ENCODE measurements at regions not wholly inside any gene's neighbourhood (a gene's known extent, or its start where the extent isn't known, plus 50 kb on each side); places are given as distances from the start of the nearest gene placed in this dataset.
"Not testable (repeated sequence)": the region's sequence is repeated elsewhere in the genome, so short reads cannot be mapped to it uniquely, and the experiment has no call there.

DNA sequence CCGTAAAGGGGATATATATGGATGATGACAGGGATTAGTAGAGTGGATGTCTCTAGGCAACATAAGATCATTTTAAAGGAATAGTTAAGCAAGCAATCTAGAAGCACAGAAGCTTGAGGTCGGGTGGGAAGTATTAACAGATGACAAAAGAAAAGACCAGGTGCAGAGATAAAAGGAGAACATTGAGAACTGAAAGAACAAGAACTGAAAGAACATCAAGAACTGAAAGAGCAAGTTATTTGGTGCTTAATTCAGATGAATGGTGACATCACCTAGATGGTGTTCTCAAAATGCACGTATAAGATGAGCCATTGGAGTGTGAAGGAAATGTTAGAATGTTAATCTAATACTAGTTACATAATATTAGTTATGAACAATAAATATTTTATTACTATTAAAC is 224.0 kb upstream of the PDE3A start:
- TF ChIP-seq, protein P1, sequence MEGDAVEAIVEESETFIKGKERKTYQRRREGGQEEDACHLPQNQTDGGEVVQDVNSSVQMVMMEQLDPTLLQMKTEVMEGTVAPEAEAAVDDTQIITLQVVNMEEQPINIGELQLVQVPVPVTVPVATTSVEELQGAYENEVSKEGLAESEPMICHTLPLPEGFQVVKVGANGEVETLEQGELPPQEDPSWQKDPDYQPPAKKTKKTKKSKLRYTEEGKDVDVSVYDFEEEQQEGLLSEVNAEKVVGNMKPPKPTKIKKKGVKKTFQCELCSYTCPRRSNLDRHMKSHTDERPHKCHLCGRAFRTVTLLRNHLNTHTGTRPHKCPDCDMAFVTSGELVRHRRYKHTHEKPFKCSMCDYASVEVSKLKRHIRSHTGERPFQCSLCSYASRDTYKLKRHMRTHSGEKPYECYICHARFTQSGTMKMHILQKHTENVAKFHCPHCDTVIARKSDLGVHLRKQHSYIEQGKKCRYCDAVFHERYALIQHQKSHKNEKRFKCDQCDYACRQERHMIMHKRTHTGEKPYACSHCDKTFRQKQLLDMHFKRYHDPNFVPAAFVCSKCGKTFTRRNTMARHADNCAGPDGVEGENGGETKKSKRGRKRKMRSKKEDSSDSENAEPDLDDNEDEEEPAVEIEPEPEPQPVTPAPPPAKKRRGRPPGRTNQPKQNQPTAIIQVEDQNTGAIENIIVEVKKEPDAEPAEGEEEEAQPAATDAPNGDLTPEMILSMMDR (IDR thresholded peaks at IDR 0.05), result no peak
- Histone ChIP-seq H3K9me3 (no peaks in the 10 kb centered on the region), H3K4me3 (no peak overlapping the region), H3K27ac (no peak overlapping the region), H3K36me3 (no peaks in the 10 kb centered on the region), H3K27me3 (no peaks in the 10 kb centered on the region), H3K4me1 (peaks cover 0 to 15% (median 0%) of the 10 kb centered on the region in 4 donors)
- DNase-seq, result no peak
- intact Hi-C loops (cut with DNase I; ENCODE audit: low total_unique reads), result no loop called here

DNA sequence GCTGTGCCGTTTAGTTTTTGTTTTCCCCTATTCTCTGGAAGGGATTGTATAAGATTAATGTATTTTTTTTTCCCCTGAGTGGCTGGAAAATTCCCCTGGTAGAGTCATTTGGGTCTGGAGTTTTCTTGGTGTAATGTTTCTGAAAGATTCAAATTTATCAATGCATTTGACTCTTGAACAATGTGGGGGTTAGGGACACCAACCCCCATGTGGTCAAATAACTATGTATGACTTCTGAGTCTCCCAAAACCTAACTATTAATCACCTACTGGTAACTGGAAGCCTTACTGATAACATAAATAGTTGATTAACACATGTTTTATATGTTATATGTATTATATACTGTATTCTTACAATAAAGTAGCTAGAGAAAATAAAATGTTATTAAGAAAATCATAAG is 220.1 kb upstream of the PDE3A start:
- Histone ChIP-seq H3K27ac (no peak overlapping the region), H3K36me3 (no peaks in the 10 kb centered on the region), H3K9me3 (no peaks in the 10 kb centered on the region), H3K27me3 (no peaks in the 10 kb centered on the region), H3K4me1 (peaks cover 0 to 18% (median 0%) of the 10 kb centered on the region in 4 donors), H3K4me3 (no peak overlapping the region)
- TF ChIP-seq, protein P1 (IDR thresholded peaks at IDR 0.05), result no peak
- intact Hi-C loops (cut with DNase I; ENCODE audit: low total_unique reads), result no loop called here
- no peak for DNase-seq

DNA sequence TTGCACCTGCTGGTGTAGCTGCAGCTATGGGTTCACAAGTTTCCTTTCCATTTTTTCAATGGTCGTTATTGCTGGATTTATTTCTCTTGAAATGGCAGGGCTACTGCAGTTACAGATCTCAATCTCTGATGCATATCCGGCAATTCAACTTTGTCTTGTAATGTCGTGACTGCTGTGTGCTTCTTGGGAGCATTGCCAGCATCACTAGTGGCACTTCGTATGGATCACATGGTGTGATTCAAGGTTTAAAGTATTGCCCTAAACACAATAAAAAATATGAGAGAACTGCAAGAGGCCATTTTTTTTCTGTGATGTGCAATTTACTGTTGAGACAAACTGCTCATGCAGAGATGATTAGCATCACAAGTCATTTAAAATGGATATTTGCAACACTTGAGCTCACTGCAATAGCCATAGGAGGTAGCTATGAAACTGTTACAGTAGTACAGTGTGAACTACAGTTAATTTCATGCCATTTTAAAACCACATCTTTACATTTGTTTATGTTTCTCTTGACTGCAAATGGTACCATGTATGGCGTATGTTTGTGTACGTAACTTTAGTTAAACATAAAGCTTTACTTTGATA is 217.4 kb upstream of the PDE3A start:
- H3K27me3 ChIP-seq, result no peaks in the 10 kb centered on the region
- peaks cover 0 to 7% (median 0%) of the 10 kb centered on the region in 4 donors for H3K4me1 ChIP-seq
- no peak overlapping the region for H3K27ac ChIP-seq
- TF ChIP-seq, protein P1 (IDR thresholded peaks at IDR 0.05), result no peak
- H3K36me3 ChIP-seq, result no peaks in the 10 kb centered on the region
- no peaks in the 10 kb centered on the region for H3K9me3 ChIP-seq
- DNase-seq, result no peak
- no peak overlapping the region for H3K4me3 ChIP-seq
- intact Hi-C loops (cut with DNase I; ENCODE audit: low total_unique reads), result no loop called here

DNA sequence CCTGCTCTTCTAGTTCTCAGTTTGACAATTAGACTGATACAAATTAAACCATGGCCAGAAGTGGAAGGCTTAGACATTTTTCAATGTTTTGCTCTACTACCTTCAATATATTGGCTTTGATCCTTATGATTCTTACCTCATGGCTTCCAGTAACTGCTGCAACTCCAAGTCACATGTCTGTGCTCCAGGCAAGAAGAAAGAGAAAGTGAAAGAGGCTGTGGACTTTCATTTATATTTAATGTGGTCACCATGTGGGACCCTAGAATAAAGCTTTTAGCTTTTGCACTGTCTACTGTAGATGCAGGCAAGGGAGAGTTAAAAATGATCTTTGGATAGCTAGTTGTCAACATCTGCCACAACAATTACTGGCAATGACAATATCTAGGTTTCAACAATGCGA is 214.3 kb upstream of the PDE3A start:
- Histone ChIP-seq H3K9me3 (no peaks in the 10 kb centered on the region), H3K4me3 (no peak overlapping the region), H3K27ac (no peak overlapping the region), H3K36me3 (no peaks in the 10 kb centered on the region), H3K4me1 (peaks cover 0 to 7% (median 0%) of the 10 kb centered on the region in 4 donors), H3K27me3 (no peaks in the 10 kb centered on the region)
- intact Hi-C loops (cut with DNase I; ENCODE audit: low total_unique reads), result no loop called here
- TF ChIP-seq, protein P1 (IDR thresholded peaks at IDR 0.05), result no peak
- no peak for DNase-seq

DNA sequence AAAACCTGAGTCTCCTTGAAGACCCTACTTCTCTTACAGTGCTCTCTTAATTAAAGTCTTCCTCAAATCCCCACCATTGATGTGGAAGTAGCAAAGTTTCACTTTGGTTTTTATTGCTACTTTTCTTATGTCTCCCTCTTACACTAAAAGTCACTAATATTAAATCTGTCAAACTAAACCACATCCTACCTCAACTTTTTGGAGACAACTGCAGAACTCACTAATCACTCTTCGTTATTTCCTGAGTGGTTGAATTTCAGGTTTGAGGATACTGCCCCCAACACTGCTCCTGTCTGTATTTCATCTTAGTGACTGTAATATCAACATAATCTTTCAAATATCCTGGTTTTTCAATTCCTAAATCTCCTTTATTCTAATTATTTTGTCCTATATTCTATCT is 213.0 kb upstream of the PDE3A start:
- no peak overlapping the region for H3K27ac ChIP-seq
- no peaks in the 10 kb centered on the region for H3K36me3 ChIP-seq
- H3K4me1 ChIP-seq, result peaks cover 0 to 7% (median 0%) of the 10 kb centered on the region in 4 donors
- intact Hi-C loops (cut with DNase I; ENCODE audit: low total_unique reads), result no loop called here
- DNase-seq, result no peak
- no peaks in the 10 kb centered on the region for H3K27me3 ChIP-seq
- H3K9me3 ChIP-seq, result no peaks in the 10 kb centered on the region
- TF ChIP-seq, protein P1 (IDR thresholded peaks at IDR 0.05), result no peak
- no peak overlapping the region for H3K4me3 ChIP-seq

DNA sequence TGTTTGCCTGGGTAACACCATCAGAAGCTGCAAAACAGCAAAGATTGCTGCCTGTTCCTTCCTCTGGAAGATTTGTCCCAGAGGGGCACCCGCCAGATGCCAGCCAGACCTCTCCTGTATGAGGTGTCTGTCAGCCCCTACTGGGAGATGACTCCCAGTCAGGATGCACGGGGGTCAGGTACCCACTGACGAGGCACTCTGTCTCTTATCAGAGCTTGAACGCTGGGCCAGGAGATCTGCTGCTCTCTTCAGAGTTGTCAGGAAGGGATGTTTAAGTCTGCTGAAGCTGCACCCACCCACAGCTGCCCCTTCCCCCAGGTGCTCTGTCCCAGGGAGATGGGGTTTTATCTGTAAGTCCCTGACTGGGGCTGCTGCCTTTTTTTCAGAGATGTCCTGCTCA is 207.4 kb upstream of the PDE3A start:
- H3K27me3 ChIP-seq; H3K36me3 ChIP-seq; intact Hi-C loops (cut with DNase I; ENCODE audit: low total_unique reads); H3K9me3 ChIP-seq; DNase-seq; H3K4me3 ChIP-seq; H3K27ac ChIP-seq; H3K4me1 ChIP-seq: not testable (repeated sequence)
